IPS DF 6.9 (cell line): ENCODE measurements at regions not wholly inside any gene's neighbourhood (a gene's known extent, or its start where the extent isn't known, plus 50 kb on each side); places are given as distances from the start of the nearest gene placed in this dataset.
A peak's percentile ranks its signal among the peaks of the same experiment; 100 is the strongest.
"Not testable (repeated sequence)": the region's sequence is repeated elsewhere in the genome, so short reads cannot be mapped to it uniquely, and the experiment has no call there.

Source experiments
- DNase-seq: peaks from one replicate; pipeline ENCODE4 v3.0.0-alpha.2; 2013; ENCODE audit warnings: low read depth, low spot score
- H3K27ac ChIP-seq: one replicate; pipeline ENCODE4 v1.5.1; 2013; ENCODE audit warnings: low read length, control low read depth
- H3K27me3 ChIP-seq: 2 replicates; pipeline ENCODE4 v1.6.1; 2013; ENCODE audit warnings: mild to moderate bottlenecking, low read length; ENCODE audit not compliant: control insufficient read depth, insufficient read depth
- H3K36me3 ChIP-seq: 2 replicates; pipeline ENCODE4 v1.6.1; 2013; ENCODE audit warnings: low read length; ENCODE audit not compliant: control insufficient read depth, insufficient read depth
- H3K4me1 ChIP-seq: 2 replicates; pipeline ENCODE4 v1.6.1; 2013; ENCODE audit warnings: low read length; ENCODE audit not compliant: control insufficient read depth, insufficient read depth
- H3K4me3 ChIP-seq: 2 replicates; pipeline ENCODE4 v1.5.1; 2013; ENCODE audit warnings: mild to moderate bottlenecking, low read length
- H3K9me3 ChIP-seq: 2 replicates; pipeline ENCODE4 v1.6.1; 2013; ENCODE audit warnings: low read length, inconsistent platforms; ENCODE audit not compliant: control insufficient read depth, insufficient read depth
- WGBS: extraction: QIAGEN DNeasy Blood & Tissue Kit; methylation state at CpG from one replicate; pipeline ENCODE4 v1.1.7; 2013; ENCODE audit warnings: mixed read lengths, missing lambda C conversion rate; ENCODE audit not compliant: insufficient read length, insufficient coverage; 5-methylcytosine and 5-hydroxymethylcytosine counted together

GRCh38 chrX:93468075-93468474 is 205.3 kb downstream of the NAP1L3 start:
- H3K27me3 ChIP-seq = no peaks in the 10 kb centered on the region
- no peak overlapping the region for H3K27ac ChIP-seq
- H3K9me3 ChIP-seq = no peaks in the 10 kb centered on the region
- no CpG with 5 or more reads among the region's 4 CpGs for WGBS
- no peaks in the 10 kb centered on the region for H3K36me3 ChIP-seq
- no peak overlapping the region for H3K4me3 ChIP-seq
- no peaks in the 10 kb centered on the region for H3K4me1 ChIP-seq
- DNase-seq = no peak

- Histone ChIP-seq H3K9me3 (no peaks in the 10 kb centered on the region), H3K4me3 (no peak overlapping the region), H3K36me3 (no peaks in the 10 kb centered on the region), H3K4me1 (no peaks in the 10 kb centered on the region), H3K27ac (no peak overlapping the region), H3K27me3 (no peaks in the 10 kb centered on the region)
- WGBS = no CpG with 5 or more reads among the region's 1 CpG
- no peak for DNase-seq
These were observed 207.0 kb downstream of the NAP1L3 start for GRCh38 chrX:93466383-93466782.

GRCh38 chrX:93461060-93461459 is 212.3 kb downstream of the NAP1L3 start:
- no peaks in the 10 kb centered on the region for H3K27me3 ChIP-seq
- no peaks in the 10 kb centered on the region for H3K36me3 ChIP-seq
- WGBS = no CpG with 5 or more reads among the region's 3 CpGs
- no peaks in the 10 kb centered on the region for H3K4me1 ChIP-seq
- DNase-seq = no peak
- no peaks in the 10 kb centered on the region for H3K9me3 ChIP-seq
- no peak overlapping the region for H3K27ac ChIP-seq
- no peak overlapping the region for H3K4me3 ChIP-seq

GRCh38 chrX:93454509-93454908 is 218.9 kb downstream of the NAP1L3 start:
- Histone ChIP-seq H3K4me3 (no peak overlapping the region), H3K27me3 (no peaks in the 10 kb centered on the region), H3K27ac (no peak overlapping the region), H3K9me3 (no peaks in the 10 kb centered on the region), H3K4me1 (no peaks in the 10 kb centered on the region), H3K36me3 (no peaks in the 10 kb centered on the region)
- no peak for DNase-seq
- WGBS = no CpG with 5 or more reads among the region's 1 CpG

GRCh38 chrX:93434721-93435120 is 238.7 kb downstream of the NAP1L3 start:
- WGBS = no CpG with 5 or more reads among the region's 6 CpGs
- not testable (repeated sequence) for H3K4me1 ChIP-seq, H3K27ac ChIP-seq, H3K9me3 ChIP-seq, H3K4me3 ChIP-seq, H3K27me3 ChIP-seq, DNase-seq, H3K36me3 ChIP-seq

GRCh38 chrX:93428497-93428896 is 244.9 kb downstream of the NAP1L3 start:
- WGBS = no CpG with 5 or more reads among the region's 3 CpGs
- Histone ChIP-seq H3K27me3 (no peaks in the 10 kb centered on the region), H3K27ac (no peak overlapping the region), H3K36me3 (no peaks in the 10 kb centered on the region), H3K9me3 (no peaks in the 10 kb centered on the region), H3K4me1 (no peaks in the 10 kb centered on the region), H3K4me3 (no peak overlapping the region)
- no peak for DNase-seq

GRCh38 chrX:93422693-93423092 is 250.7 kb downstream of the NAP1L3 start:
- Histone ChIP-seq H3K4me1 (no peaks in the 10 kb centered on the region; the same call in 1 of the 2 replicates), H3K27me3 (no peaks in the 10 kb centered on the region), H3K36me3 (no peaks in the 10 kb centered on the region), H3K4me3 (no peak overlapping the region), H3K27ac (no peak overlapping the region), H3K9me3 (no peaks in the 10 kb centered on the region)
- DNase-seq = peak; percentile 11
- WGBS = no CpG with 5 or more reads among the region's 6 CpGs

- no CpG with 5 or more reads among the region's 7 CpGs for WGBS
- Histone ChIP-seq H3K27me3 (no peaks in the 10 kb centered on the region), H3K9me3 (no peaks in the 10 kb centered on the region), H3K4me1 (no peaks in the 10 kb centered on the region; the same call in 1 of the 2 replicates), H3K27ac (no peak overlapping the region), H3K4me3 (no peak overlapping the region), H3K36me3 (no peaks in the 10 kb centered on the region)
- no peak for DNase-seq
These were observed 252.8 kb downstream of the NAP1L3 start for GRCh38 chrX:93420525-93421082.

- no peaks in the 10 kb centered on the region for H3K9me3 ChIP-seq
- H3K36me3 ChIP-seq = no peaks in the 10 kb centered on the region
- no peaks in the 10 kb centered on the region for H3K27me3 ChIP-seq
- H3K27ac ChIP-seq = no peak overlapping the region
- H3K4me3 ChIP-seq = no peak overlapping the region
- no peak for DNase-seq
- WGBS = no CpG with 5 or more reads among the region's 2 CpGs
- no peaks in the 10 kb centered on the region; the same call in 1 of the 2 replicates for H3K4me1 ChIP-seq
These were observed 253.3 kb downstream of the NAP1L3 start for GRCh38 chrX:93420090-93420489.

GRCh38 chrX:93419642-93420041 is 253.7 kb downstream of the NAP1L3 start:
- H3K9me3 ChIP-seq = no peaks in the 10 kb centered on the region
- WGBS = no CpG with 5 or more reads among the region's 1 CpG
- no peak overlapping the region for H3K27ac ChIP-seq
- no peaks in the 10 kb centered on the region for H3K27me3 ChIP-seq
- no peak for DNase-seq
- H3K4me3 ChIP-seq = no peak overlapping the region
- no peaks in the 10 kb centered on the region; the same call in 1 of the 2 replicates for H3K4me1 ChIP-seq
- H3K36me3 ChIP-seq = no peaks in the 10 kb centered on the region

GRCh38 chrX:93404121-93404520 is 269.3 kb downstream of the NAP1L3 start:
- Histone ChIP-seq H3K4me1 (no peaks in the 10 kb centered on the region), H3K4me3 (no peak overlapping the region), H3K9me3 (no peaks in the 10 kb centered on the region; the same call in 1 of the 2 replicates), H3K27ac (no peak overlapping the region), H3K36me3 (no peaks in the 10 kb centered on the region), H3K27me3 (no peaks in the 10 kb centered on the region)
- no CpG with 5 or more reads among the region's 3 CpGs for WGBS
- no peak for DNase-seq
